T1000 (cell line): ENCODE measurements at regions not wholly inside any gene's neighbourhood (a gene's known extent, or its start where the extent isn't known, plus 50 kb on each side); places are given as distances from the start of the nearest gene placed in this dataset.
"Not testable (repeated sequence)": the region's sequence is repeated elsewhere in the genome, so short reads cannot be mapped to it uniquely, and the experiment has no call there.

Source experiments
- DNase-seq: peaks from one replicate; lab custom pipeline; 2025; ENCODE audit warnings: mixed read lengths; lab: John Stamatoyannopoulos, UW

DNA sequence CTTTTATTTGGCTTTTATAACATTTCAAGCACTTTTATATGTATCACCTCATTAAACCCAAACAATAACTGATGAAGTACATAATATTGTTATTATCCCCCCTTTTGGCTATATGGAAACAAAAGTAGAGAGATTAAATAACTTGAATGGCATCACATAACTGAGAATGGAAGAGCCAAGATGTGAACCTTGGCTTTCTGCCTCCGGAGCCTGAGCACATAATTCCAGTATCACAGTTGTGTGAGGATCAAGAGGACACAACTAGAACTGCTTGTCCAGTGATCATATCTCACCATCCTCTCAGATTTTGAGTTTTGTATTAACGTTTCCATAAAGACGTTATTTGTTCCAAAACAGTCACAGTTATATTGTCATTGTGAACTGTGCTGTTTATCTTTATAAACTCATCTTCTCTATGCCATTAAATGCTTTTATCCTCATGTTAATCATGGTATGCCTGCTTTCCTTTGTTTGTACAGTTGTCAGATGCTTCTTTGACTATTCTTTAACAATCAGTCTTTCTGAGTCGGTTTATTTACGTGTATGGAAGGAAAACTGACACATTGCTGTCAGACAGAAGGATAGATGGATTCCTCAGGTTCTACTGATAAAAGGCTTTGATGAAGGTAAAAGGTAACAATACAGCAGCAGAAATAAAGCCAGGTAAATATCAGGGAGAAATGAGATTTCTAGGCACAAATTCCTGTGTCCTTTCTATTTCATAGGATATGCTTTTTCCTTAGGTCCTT, 92.0 kb upstream of the FAM13C start:
- no peak for DNase-seq

DNA sequence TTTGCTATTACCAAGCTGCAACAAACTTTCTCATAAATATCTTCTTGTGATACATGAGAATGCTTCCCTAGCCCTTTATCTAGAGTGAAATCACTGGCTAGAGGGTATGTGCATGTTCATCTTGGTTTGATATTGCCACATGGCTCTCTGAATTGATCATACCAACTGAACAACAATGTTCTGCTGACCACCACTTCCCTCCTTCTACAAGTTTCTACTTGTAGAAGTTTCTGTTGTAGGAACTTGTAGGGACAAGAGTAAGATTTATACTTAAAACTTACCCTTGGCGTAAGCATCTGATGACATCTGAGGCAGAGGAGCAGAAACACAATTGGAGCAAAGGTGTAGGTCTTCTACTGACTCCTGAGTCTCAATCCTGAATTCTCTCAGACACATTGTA, 86.3 kb upstream of the FAM13C start:
- DNase-seq = no peak

DNA sequence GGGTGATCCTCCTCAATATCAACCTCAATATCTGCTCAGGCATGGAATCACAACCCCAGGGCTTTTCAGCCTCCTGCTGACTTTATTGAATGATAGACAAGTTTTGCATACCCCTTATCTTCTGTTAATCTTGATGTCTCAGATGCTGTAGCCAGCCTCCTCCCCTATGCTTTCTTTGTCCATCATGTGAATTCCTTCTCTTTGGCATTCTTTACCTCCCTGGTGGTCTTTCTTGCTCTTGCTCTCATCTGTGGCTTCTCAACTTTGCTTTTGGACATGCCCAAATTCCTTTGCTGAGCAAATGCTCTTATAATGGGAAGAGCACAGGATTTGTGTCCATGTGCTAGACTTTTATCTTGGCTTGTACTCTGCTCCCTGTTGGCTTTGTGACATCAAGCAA, 73.4 kb upstream of the FAM13C start:
- DNase-seq = no peak

DNA sequence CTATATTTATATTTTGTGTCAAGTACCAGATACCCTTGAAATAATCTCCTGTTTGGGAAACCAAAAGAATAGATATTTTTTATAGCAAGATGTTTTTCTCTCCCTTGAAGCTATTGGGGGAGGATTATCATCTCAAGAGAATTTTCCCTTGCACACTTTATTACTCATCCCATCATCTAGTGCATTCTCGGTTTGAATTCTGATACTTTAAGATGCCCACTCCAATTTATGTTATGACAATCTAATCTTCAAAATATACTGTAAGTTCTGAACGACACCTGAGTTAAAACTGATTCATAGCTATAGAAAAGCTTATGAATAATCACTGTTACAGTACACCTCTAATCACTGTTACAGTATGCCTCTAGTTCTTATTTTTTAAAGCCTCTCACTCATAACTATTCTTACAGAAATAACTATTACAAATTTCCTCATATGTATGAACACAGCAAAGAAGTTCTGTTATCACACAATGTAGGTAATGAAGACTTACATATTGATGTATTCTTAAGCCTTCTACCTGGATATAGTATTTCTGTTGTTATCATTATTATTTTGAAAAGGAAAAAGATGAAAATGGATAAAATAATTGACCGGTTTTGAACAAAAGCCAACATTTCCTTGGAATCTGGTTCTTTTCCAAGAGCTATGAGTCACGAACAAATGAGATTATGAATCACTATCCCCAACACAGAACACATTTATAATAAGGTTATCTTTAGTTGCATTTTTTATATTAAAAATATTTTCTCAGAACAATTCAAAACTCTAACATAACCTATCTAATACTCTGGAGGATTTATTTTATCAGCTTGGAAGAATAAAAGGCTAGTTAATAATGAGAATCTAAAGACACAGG, 72.3 kb upstream of the FAM13C start:
- no peak for DNase-seq

DNA sequence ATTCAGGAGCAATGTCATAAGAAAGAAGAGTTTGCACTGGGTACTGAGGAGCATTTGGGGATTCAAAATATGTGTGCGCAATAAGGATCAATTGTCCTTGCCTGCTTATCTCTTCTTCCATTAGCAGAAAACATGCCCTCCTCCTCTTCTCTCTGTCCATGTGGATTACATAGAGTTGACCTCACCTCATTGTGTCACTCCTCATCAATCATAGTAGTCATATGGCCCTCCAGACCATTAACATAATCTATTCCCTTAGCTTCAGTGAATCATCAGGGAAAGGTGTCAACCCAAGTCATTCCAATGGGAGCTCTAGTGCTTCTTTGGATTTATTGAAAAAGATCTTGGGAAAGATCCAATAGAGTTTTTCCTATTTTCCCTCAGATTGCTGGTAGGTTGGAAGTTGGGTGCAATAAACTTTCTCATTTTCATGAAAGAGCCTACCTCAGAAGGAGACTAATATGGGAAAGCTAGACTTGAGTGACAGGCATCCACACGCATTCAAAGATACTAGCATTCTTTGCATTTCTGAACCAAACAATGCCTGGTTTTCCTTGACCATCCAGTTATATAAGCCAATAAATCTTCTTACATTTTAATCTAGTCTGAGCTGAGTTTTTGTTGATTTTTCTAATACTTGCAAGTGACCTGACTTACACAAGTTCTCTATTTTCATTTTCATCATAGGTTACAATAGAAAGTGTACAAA, 71.5 kb upstream of the FAM13C start:
- no peak for DNase-seq

DNA sequence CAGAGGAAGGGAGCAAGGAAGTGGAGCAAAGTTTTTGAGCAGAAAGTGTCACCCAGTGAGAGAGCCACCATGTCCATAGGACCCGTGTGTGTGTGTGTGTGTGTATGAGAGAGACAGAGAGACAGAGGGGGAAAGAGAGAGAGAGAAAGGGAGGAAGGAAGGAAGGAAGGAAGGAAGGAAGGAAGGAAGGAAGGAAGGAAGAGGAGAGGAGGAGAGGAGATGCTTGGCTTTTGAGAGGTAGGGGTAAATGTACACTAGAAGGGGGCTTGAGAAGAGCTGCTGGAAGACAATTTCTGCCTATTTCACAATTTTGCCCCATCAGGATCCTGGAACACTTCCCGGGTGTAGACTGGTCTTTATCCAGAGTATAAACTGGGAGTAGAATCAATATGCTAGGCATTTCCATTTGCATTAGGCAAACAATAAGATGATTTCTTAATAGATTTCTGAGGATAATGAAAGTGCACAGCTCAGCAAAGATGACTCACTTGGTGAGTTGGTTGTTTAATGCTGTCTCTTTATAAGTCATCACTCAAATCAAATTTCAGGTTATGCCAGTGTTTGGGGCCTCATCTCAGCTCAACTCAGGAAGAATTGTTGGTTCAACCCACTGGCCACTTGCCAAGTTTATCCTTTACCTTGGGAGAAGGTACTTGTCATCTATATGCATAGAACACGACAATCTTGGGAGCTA, 70.0 kb upstream of the FAM13C start:
- DNase-seq = no peak

DNA sequence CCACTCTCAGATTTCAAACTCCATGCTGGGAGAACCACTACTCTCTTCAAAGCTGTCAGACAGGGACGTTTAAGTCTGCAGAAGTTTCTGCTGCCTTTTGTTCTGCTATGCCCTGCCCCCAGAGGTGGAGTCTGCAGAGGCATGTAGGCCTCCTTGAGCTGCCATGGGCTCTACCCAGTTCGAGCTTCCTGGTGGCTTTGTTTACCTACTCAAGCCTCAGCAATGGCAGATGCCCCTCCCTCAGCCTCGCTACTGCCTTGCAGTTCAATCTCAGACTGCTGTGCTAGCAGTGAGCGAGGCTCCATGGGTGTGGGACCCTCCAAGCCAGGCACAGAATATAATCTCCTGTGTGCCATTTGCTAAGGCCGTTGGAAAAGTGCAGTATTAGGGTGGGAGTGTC, 51.4 kb upstream of the FAM13C start:
- not testable (repeated sequence) for DNase-seq
